Muscle layer of duodenum (tissue), 2 donors: ENCODE measurements at regions not wholly inside any gene's neighbourhood (a gene's known extent, or its start where the extent isn't known, plus 50 kb on each side); places are given as distances from the start of the nearest gene placed in this dataset.

ENCODE experiments used
- H3K27ac ChIP-seq: one replicate; pipeline ENCODE4 v1.7.0; 2013; ENCODE audit warnings: mild to moderate bottlenecking, low read length
- H3K27me3 ChIP-seq: one replicate; pipeline ENCODE4 v1.7.0; 2013; ENCODE audit warnings: low read depth, mild to moderate bottlenecking, control low read depth, low read length
- H3K36me3 ChIP-seq, 2 donors: one replicate each; pipeline ENCODE4 v1.7.0; 2013; ENCODE audit warnings: low read length in 2 of 2, control low read depth in 1 of 2, mild to moderate bottlenecking in 1 of 2; ENCODE audit not compliant: insufficient read depth in 2 of 2, control insufficient read depth in 1 of 2
- H3K4me1 ChIP-seq, 2 donors: one replicate each; pipeline ENCODE4 v1.7.0; 2013; ENCODE audit warnings: low read length in 2 of 2, mild to moderate bottlenecking in 2 of 2, control low read depth in 1 of 2, moderate library complexity in 1 of 2; ENCODE audit not compliant: insufficient read depth in 2 of 2, control insufficient read depth in 1 of 2
- H3K4me3 ChIP-seq, 2 donors: one replicate each; pipeline ENCODE4 v1.7.0; 2013; ENCODE audit warnings: low read length in 2 of 2, low read depth in 1 of 2, mild to moderate bottlenecking in 1 of 2
- H3K9me3 ChIP-seq, 2 donors: one replicate each; pipeline ENCODE4 v1.7.0; 2013; ENCODE audit warnings: low read length in 2 of 2, control low read depth in 1 of 2, mild to moderate bottlenecking in 1 of 2; ENCODE audit not compliant: control insufficient read depth in 1 of 2
- donor health status: healthy.

DNA sequence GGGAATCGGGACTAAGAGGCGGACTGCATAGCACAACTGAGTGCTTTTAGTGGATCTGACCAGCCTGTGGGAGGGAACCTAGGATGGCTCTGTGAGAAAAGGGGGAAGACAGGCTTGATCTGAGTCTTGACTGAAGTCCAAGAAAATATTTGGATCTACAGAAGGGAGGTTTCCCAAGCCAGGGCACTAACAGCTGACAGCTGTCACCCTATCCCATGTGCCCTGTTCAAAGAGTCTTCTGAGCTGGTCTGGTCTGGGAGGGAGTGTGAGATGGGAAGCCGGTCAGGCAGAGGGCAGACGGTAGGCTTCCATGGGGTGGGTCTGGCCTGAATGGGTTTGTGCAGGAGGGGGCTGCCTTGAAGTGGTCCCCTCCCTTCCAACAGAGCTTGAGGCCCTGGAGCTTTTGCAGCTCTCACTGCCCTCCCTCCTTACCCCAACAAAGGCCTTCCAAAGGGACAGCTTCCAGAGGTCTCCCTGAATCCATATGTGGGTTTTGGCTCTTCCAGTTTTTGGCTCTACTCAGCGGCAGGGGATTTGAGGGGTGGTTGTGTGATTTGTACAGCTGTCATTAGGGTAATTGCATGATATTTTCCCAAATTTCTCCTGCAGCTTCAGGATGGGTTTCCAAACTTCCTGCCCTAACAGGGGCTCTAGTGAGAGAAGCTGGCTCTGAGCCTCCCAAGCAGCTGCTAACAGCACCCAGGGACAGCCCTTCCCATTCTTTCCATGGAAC lies 643.7 kb downstream of the BCOR start:
- H3K9me3 ChIP-seq: no peaks in the 10 kb centered on the region
- H3K27me3 ChIP-seq: no peaks in the 10 kb centered on the region
- no peaks in the 10 kb centered on the region for H3K36me3 ChIP-seq
- H3K27ac ChIP-seq: no peak overlapping the region
- H3K4me1 ChIP-seq: peaks cover 0 to 5% of the 10 kb centered on the region in 2 donors
- no peak overlapping the region for H3K4me3 ChIP-seq

DNA sequence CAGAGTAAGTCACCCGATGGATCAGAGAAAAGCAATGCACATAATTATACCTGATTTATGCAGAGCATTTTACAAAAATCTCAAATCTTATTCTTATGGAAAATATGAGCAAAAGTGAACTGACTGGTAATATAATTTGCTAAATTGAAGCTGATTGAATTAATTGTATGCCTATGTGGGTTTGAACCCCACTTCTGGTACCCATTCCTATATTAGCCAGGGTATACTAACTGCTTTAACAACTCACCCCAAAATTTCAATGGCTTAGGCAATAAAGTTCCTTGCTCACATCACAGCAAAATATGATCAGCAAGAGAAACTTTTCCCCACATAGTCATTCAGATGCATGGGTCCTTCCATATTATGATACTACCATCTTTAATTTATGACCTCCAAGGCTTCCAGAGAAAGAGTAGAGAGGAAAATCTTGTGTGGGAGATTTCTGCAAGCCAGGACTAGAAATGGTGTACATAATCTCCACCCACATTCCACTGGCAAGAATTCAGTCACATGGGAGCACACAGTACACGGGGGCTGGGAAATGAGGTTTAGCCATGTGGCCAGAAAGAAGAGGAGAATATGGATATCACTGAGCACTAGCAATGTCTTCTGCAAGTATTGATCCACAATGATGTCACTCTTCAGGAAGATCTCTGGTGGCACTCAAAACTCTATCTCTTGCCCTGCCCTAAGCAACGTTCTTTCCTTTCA lies 640.7 kb downstream of the BCOR start:
- H3K4me1 ChIP-seq: no peaks in the 10 kb centered on the region
- no peak overlapping the region for H3K4me3 ChIP-seq
- no peak overlapping the region for H3K27ac ChIP-seq
- H3K9me3 ChIP-seq: no peaks in the 10 kb centered on the region
- no peaks in the 10 kb centered on the region for H3K36me3 ChIP-seq
- H3K27me3 ChIP-seq: no peaks in the 10 kb centered on the region

- Histone ChIP-seq H3K4me3 (no peak overlapping the region), H3K36me3 (no peaks in the 10 kb centered on the region), H3K4me1 (no peaks in the 10 kb centered on the region), H3K27ac (no peak overlapping the region), H3K9me3 (no peaks in the 10 kb centered on the region), H3K27me3 (no peaks in the 10 kb centered on the region)
Measured at GRCh38 chrX:39458779-39459178, 639.0 kb downstream of the BCOR start.

DNA sequence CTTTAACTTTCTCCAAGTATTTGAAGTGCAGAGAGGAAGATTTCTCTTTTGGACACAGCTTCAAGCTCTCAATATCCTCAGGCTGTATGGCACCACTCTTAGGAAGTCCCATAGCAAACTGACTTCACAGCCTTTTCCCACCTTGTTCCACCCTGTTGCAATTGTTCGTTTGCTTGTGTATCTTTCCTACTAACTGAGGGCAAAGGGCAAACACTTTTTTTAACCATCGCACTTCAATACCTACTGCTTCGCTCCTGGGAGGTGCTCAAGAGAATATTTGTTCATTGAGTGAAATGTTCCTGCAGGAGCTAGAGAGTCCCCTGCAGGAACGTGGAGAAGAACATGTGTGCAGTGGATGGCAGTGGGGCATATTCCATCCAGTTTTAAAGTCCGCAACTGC lies 638.6 kb downstream of the BCOR start:
- Histone ChIP-seq H3K27ac (no peak overlapping the region), H3K27me3 (no peaks in the 10 kb centered on the region), H3K4me3 (no peak overlapping the region), H3K4me1 (peaks cover 0 to 3% of the 10 kb centered on the region in 2 donors), H3K36me3 (no peaks in the 10 kb centered on the region), H3K9me3 (no peaks in the 10 kb centered on the region)

- H3K36me3 ChIP-seq: no peaks in the 10 kb centered on the region
- no peaks in the 10 kb centered on the region for H3K9me3 ChIP-seq
- peaks cover 0 to 3% of the 10 kb centered on the region in 2 donors for H3K4me1 ChIP-seq
- no peak overlapping the region for H3K27ac ChIP-seq
- no peak overlapping the region for H3K4me3 ChIP-seq
- H3K27me3 ChIP-seq: no peaks in the 10 kb centered on the region
Measured at GRCh38 chrX:39459952-39460351, 637.8 kb downstream of the BCOR start.

DNA sequence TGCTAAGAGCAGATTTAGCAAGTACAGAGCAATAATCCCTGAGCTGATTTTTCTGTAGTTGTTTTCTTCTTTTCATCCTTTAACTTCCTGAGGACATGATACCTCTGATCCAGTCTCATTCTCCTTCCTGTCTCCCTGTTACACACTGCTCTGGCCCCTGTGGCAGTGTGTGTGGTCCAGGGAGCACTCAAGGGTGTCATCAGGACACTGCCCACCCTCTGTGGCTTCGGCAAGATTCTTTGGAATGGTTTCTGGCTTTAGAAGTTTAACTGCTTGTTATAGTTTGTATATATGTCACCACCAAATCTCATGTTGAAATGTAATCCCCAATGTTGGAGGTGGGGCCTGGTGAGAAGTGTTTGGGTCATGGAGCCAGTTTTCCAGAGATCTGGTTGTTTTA lies 637.3 kb downstream of the BCOR start:
- H3K36me3 ChIP-seq: no peaks in the 10 kb centered on the region
- H3K4me3 ChIP-seq: no peak overlapping the region
- no peaks in the 10 kb centered on the region for H3K27me3 ChIP-seq
- H3K27ac ChIP-seq: no peak overlapping the region
- H3K4me1 ChIP-seq: peaks cover 0 to 3% of the 10 kb centered on the region in 2 donors
- H3K9me3 ChIP-seq: no peaks in the 10 kb centered on the region

GRCh38 chrX:39462835-39463234 lies 634.9 kb downstream of the BCOR start:
- Histone ChIP-seq H3K4me1 (peaks cover 0 to 3% of the 10 kb centered on the region in 2 donors), H3K27me3 (no peaks in the 10 kb centered on the region), H3K27ac (no peak overlapping the region), H3K9me3 (no peaks in the 10 kb centered on the region), H3K36me3 (no peaks in the 10 kb centered on the region), H3K4me3 (no peak overlapping the region)

DNA sequence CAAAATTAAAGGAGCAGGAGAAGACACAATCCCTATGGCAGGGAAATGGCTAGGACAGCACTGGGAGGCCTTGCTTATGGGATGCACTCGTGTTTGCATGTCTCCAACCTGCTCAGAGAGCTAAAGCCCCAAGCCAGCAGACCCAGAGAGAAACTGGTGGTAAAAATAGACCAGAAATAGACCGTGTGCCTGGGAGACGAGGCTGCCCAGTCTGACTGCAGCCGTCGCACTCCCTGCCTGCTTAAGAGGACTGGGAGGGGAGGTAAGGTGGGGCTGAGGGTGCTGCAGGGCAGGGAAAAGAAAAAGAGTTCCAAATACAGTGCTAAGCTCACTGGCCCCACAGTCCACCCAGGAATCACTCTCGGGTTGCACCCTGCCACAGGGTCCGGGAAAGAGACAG lies 633.5 kb downstream of the BCOR start:
- Histone ChIP-seq H3K9me3 (no peaks in the 10 kb centered on the region), H3K4me3 (no peak overlapping the region), H3K4me1 (peaks cover 0 to 3% of the 10 kb centered on the region in 2 donors), H3K36me3 (no peaks in the 10 kb centered on the region), H3K27ac (no peak overlapping the region), H3K27me3 (no peaks in the 10 kb centered on the region)

GRCh38 chrX:39465467-39465866 lies 632.3 kb downstream of the BCOR start:
- no peak overlapping the region for H3K4me3 ChIP-seq
- H3K9me3 ChIP-seq: no peaks in the 10 kb centered on the region
- H3K36me3 ChIP-seq: no peaks in the 10 kb centered on the region
- H3K27me3 ChIP-seq: no peaks in the 10 kb centered on the region
- peaks cover 0 to 3% of the 10 kb centered on the region in 2 donors for H3K4me1 ChIP-seq
- no peak overlapping the region for H3K27ac ChIP-seq

DNA sequence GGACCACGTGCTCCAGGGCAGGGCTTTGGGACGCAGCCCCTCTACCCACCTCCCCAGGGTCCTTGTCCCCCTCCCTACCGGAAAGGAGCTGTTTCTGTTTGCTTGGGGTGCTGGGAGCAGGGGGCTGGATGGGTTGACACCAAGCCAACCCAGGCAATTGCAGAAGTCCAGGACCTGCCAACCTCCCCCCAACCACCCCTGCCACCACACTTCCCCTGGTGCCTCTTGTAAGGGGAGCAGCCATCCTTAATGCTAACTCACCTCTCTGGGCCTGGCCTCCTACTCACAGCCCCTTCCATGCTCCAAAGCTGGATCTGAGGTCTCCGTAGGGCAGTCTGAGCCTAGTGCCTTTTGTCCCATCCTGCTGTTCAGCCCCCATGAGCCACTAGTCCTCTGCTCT lies 631.9 kb downstream of the BCOR start:
- Histone ChIP-seq H3K4me1 (peaks cover 0 to 3% of the 10 kb centered on the region in 2 donors), H3K36me3 (no peaks in the 10 kb centered on the region), H3K9me3 (no peaks in the 10 kb centered on the region), H3K4me3 (no peak overlapping the region), H3K27ac (no peak overlapping the region), H3K27me3 (no peaks in the 10 kb centered on the region)

- no peaks in the 10 kb centered on the region for H3K9me3 ChIP-seq
- H3K36me3 ChIP-seq: no peaks in the 10 kb centered on the region
- peaks cover 0 to under 1% of the 10 kb centered on the region in 2 donors for H3K4me1 ChIP-seq
- H3K4me3 ChIP-seq: no peak overlapping the region
- no peaks in the 10 kb centered on the region for H3K27me3 ChIP-seq
- H3K27ac ChIP-seq: no peak overlapping the region
Measured at GRCh38 chrX:39469126-39469525, 628.6 kb downstream of the BCOR start.
